WERI-Rb-1 (cell line): ENCODE measurements at regions not wholly inside any gene's neighbourhood (a gene's known extent, or its start where the extent isn't known, plus 50 kb on each side); places are given as distances from the start of the nearest gene placed in this dataset.

Source experiments
- DNase-seq: peaks from one replicate; pipeline ENCODE4 v3.0.0-alpha.2; 2020
- H3K27ac ChIP-seq: fragments of 250-450 bp; sonication (Bioruptor Pico); 2 replicates; pipeline ENCODE4 v1.5.1; 2020; ENCODE audit warnings: mild to moderate bottlenecking, moderate library complexity
- H3K27me3 ChIP-seq: fragments of 250-450 bp; sonication (Bioruptor Pico); 2 replicates; pipeline ENCODE4 v1.5.1; 2021; ENCODE audit warnings: mild to moderate bottlenecking, low read depth, moderate library complexity; ENCODE audit not compliant: insufficient read depth, severe bottlenecking
- H3K36me3 ChIP-seq: fragments of 250-450 bp; sonication (Bioruptor Pico); 2 replicates; pipeline ENCODE4 v1.5.1; 2020; ENCODE audit warnings: mild to moderate bottlenecking, moderate library complexity
- H3K4me3 ChIP-seq: 2 replicates; pipeline ENCODE4 v1.5.1; 2011; ENCODE audit warnings: low read depth, mild to moderate bottlenecking, control low read depth, low read length
- H3K9me3 ChIP-seq: fragments of 250-450 bp; sonication (Bioruptor Pico); 2 replicates; pipeline ENCODE4 v1.5.1; 2021; ENCODE audit warnings: mild to moderate bottlenecking, moderate library complexity; ENCODE audit not compliant: severe bottlenecking
- CTCF ChIP-seq: IDR thresholded peaks from 2 replicates; pipeline ENCODE4 v1.5.1; 2011; ENCODE audit warnings: low read depth, mild to moderate bottlenecking, control low read depth, inconsistent platforms, low read length

- no peaks in the 10 kb centered on the region for H3K9me3 ChIP-seq
- H3K27me3 ChIP-seq = no peaks in the 10 kb centered on the region
- H3K4me3 ChIP-seq = no peak overlapping the region
- H3K27ac ChIP-seq = no peak overlapping the region
- DNase-seq = no peak
- no peak for TF ChIP-seq CTCF
- no peaks in the 10 kb centered on the region for H3K36me3 ChIP-seq
Measured at GRCh38 chr7:114183311-114184088, 231.1 kb upstream of the FOXP2 start.

DNA sequence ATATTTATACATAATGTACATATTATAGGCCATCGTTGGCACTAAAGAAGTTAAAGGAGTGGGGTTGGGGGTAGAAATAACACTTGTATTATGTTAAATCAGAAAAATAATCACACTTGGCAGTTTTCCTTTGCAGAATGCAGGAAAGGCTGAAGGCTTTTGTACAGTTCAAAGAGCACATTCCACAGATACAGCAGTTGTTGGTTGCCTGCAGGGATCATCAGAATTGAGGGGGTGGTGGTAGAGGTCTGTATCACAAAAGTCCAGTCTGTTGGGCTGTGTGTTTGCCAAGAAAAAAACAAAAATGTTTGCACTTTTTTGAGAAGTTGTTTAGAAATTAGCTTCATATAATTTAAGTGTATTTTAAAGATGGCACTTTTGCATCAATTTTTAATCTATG lies 231.8 kb upstream of the FOXP2 start:
- no peak for DNase-seq
- H3K9me3 ChIP-seq = no peaks in the 10 kb centered on the region

DNA sequence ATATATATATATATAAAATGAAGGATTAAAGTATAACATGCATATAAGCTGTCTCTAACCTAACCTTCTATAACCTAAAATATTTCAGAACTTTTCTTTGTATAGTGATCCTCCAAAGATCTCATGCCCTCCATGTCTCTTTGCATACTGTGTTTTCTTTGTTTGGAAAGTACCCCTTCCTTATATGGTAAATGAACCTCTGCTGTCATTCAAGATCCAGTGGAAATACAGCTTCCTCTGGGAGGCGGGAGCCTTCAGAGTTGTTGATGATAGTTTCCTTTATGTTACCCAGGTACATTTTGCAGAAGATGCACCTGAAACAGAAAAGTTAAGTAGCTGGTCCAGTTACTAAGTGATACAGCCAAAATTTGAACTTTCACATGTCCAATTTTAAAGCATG lies 233.3 kb upstream of the FOXP2 start:
- TF ChIP-seq CTCF = no peak
- no peak overlapping the region for H3K4me3 ChIP-seq
- no peaks in the 10 kb centered on the region for H3K36me3 ChIP-seq
- H3K27ac ChIP-seq = no peak overlapping the region
- H3K9me3 ChIP-seq = no peaks in the 10 kb centered on the region
- no peaks in the 10 kb centered on the region for H3K27me3 ChIP-seq
- DNase-seq = no peak

More for the DNA sequence above, 231.8 kb upstream of the FOXP2 start:
- Histone ChIP-seq H3K36me3 (no peaks in the 10 kb centered on the region), H3K27me3 (no peaks in the 10 kb centered on the region), H3K27ac (no peak overlapping the region), H3K4me3 (no peak overlapping the region)
- TF ChIP-seq CTCF = no peak

- Histone ChIP-seq H3K27ac (no peak overlapping the region), H3K27me3 (no peaks in the 10 kb centered on the region), H3K4me3 (no peak overlapping the region), H3K9me3 (no peaks in the 10 kb centered on the region), H3K36me3 (no peaks in the 10 kb centered on the region)
- TF ChIP-seq CTCF = no peak
- no peak for DNase-seq
Measured at GRCh38 chr7:114180556-114181266, 233.9 kb upstream of the FOXP2 start.

- Histone ChIP-seq H3K9me3 (no peaks in the 10 kb centered on the region), H3K36me3 (no peaks in the 10 kb centered on the region), H3K27ac (no peak overlapping the region), H3K27me3 (no peaks in the 10 kb centered on the region), H3K4me3 (no peak overlapping the region)
- no peak for DNase-seq
- TF ChIP-seq CTCF = no peak
Measured at GRCh38 chr7:114175125-114175524, 239.5 kb upstream of the FOXP2 start.
